NCI-H524 (cell line): ENCODE measurements at regions not wholly inside any gene's neighbourhood (a gene's known extent, or its start where the extent isn't known, plus 50 kb on each side); places are given as distances from the start of the nearest gene placed in this dataset.
"Not testable (repeated sequence)": the region's sequence is repeated elsewhere in the genome, so short reads cannot be mapped to it uniquely, and the experiment has no call there.

Experiments used
- DNase-seq, 2 experiments: peaks; one replicate each; lab custom pipeline; 2025; lab: John Stamatoyannopoulos, UW

GRCh38 chr7:140283472-140283871, 106.7 kb upstream of the KDM7A start:
- no peak for DNase-seq

DNA sequence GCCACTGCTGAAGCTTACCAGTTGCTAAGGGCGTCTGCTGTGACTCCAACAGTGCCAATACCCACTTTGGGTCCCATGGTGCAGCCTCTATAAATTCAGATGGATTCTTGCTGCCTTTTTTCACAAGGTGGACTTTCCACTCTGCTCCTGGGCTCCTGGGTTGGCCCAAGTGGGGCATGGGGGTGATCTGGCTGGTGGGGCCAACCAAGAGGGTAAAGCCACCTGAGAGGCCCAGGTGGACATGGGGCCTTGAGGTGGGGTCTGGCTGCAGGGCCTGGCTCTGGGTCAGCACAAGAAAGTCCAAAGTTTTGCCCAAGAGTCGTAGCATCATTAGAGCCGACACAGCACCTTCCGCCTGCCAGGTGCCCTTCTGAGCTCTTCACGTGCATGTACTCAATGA, 105.2 kb upstream of the KDM7A start:
- DNase-seq, result no peak

GRCh38 chr7:140281255-140281654, 104.5 kb upstream of the KDM7A start:
- no peak for DNase-seq

DNA sequence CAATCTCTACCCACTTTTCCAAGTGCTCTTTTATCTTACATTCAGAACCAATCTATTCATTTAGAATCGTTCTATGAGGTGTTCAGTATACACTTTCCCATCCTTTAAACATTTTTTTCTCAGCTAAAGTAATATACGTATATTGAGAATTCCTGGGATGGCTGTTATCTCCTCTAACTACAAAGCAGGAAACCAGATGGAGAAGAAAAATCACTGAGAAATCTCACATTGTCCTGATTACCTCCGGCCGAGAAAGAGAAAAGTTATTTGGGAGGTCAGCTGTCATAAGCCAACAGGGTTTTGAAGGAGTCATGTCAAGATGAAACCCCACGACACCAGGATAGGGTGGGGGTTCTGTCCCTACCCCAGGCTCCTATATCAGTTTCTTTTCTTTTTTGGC, 99.2 kb upstream of the KDM7A start:
- no peak for DNase-seq

- no peak for DNase-seq
Measured at GRCh38 chr7:140275069-140275965, 98.5 kb upstream of the KDM7A start.

DNA sequence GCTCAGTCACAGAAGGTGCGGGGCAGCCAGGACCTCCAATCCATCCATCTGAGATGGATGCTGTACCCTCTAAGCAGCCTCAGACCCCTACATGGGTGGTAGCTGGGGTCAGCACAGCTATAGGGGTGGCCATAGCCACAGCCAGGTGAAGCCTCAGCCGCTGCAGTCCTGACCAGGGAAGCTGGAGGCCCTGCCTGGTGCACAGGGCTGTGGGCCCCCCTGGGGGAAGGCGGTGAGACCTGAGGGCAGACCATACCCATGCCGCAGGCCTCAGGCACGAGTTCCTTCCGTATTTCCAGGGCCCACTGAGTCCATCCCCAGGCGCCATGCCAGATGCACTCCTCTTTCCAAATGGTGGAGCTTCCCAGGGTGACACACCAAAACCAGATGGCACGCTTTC, 96.6 kb upstream of the KDM7A start:
- DNase-seq, result no peak

- DNase-seq, result not testable (repeated sequence)
Measured at GRCh38 chr7:140271643-140271968, 94.8 kb upstream of the KDM7A start.

- DNase-seq, result no peak
Measured at GRCh38 chr7:140269004-140269638, 92.3 kb upstream of the KDM7A start.

DNA sequence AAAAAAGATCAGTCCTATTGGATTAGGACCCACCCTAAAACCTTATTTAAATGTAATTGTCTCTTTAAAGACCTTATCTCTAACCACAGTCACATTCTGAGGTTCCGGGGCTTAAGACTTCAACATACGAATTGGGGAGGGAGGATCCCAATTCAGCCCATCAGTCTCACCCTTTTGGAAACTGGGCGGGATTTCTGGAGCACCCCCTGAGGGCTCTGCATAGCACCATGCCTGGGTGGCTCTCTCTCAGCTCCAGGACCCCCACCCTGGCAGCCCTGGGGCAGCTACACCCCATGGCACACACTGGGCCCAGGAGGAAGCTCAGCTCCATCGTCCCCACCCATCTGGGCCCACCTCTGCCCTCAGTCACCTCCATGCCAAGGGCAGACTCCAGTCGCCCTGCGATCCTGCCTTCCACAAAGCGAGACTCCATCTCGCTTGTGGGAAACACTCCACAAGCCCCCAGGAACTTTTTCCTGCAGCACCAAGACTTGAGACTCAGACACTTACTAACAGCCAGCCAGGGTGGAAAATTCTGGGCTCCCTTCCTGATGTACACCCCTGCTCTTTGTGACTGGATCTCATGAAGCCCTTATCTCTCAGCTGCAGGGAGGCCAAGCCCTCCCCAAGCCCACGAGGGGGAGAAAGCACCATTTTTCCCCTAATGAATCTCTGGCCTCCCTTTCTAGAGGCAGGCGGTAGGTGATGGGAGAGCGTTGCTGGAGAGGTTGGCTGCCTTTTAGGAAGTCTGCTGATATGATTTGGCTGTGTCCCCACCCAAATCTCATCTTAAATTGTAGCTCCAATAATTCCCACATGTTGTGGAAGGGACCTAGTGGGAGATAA, 90.8 kb upstream of the KDM7A start:
- no peak for DNase-seq

GRCh38 chr7:140263277-140263676, 86.5 kb upstream of the KDM7A start:
- DNase-seq, result no peak

GRCh38 chr7:140262242-140262903, 85.6 kb upstream of the KDM7A start:
- DNase-seq, result no peak

DNA sequence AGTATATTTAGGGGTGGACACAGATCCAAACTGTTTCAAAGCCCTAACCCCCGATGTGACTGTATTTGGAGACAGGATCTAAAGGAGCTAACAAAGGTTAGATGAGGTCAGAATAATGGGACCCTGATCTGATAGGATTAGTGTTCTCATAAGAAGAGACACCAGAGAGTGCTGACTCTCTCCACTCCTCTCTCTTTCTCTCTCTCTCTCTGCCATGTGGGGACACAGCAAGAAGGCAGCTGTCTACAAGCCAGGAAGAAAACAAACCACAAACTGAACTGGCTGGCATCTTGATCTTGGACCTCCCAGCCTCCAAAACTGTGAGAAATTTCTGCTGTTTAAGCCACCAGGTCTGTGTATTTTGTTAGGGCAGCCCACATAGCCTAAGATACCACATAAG, 84.7 kb upstream of the KDM7A start:
- DNase-seq, result no peak

GRCh38 chr7:140261105-140261486, 84.3 kb upstream of the KDM7A start:
- DNase-seq, result no peak

GRCh38 chr7:140260352-140261104, 83.7 kb upstream of the KDM7A start:
- peak in 1 of 2 experiments; percentile 29 for DNase-seq

- DNase-seq, result not testable (repeated sequence)
Measured at GRCh38 chr7:140257278-140257677, 80.5 kb upstream of the KDM7A start.

- DNase-seq, result not testable (repeated sequence)
Measured at GRCh38 chr7:140254976-140255375, 78.2 kb upstream of the KDM7A start.

- DNase-seq, result no peak
Measured at GRCh38 chr7:140249036-140249806, 72.4 kb upstream of the KDM7A start.

- DNase-seq, result peak; percentile 15 to 60
Measured at GRCh38 chr7:140247559-140247958, 70.8 kb upstream of the KDM7A start.

GRCh38 chr7:140245611-140246105, 68.9 kb upstream of the KDM7A start:
- no peak for DNase-seq
